SK-N-SH (cell line): ENCODE measurements at regions not wholly inside any gene's neighbourhood (a gene's known extent, or its start where the extent isn't known, plus 50 kb on each side); places are given as distances from the start of the nearest gene placed in this dataset.

ENCODE experiments used
- MXI1 ChIP-seq: IDR thresholded peaks from 2 replicates; pipeline ENCODE4 v1.6.1; 2012; ENCODE audit warnings: mild to moderate bottlenecking, low read depth, low read length, improper control_type of control experiment
- POLR2AphosphoS5 ChIP-seq: IDR thresholded peaks from 2 replicates; pipeline ENCODE4 v1.6.1; 2012; ENCODE audit warnings: low read depth, low read length
- RCOR1 ChIP-seq: fragments of 150-350 bp; IDR thresholded peaks from 2 replicates; pipeline ENCODE4 v1.6.1; 2017; ENCODE audit warnings: antibody characterized with exemption, low read length
- TAF1 ChIP-seq: IDR thresholded peaks from 2 replicates; pipeline ENCODE4 v1.6.1; 2012; ENCODE audit warnings: low read depth, mild to moderate bottlenecking, low read length, moderate library complexity, borderline replicate concordance
- YY1 ChIP-seq: IDR thresholded peaks from 2 replicates; pipeline ENCODE4 v1.4.0; 2012; ENCODE audit warnings: low read depth, mild to moderate bottlenecking
- TF ChIP-seq, protein P1 (sequence below): fragments of 200-600 bp; sonication (generic); IDR thresholded peaks from 2 replicates; pipeline ENCODE4 v1.6.1; 2017; ENCODE audit warnings: antibody characterized with exemption, mild to moderate bottlenecking, moderate library complexity
- TF ChIP-seq, protein P2 (sequence below): IDR thresholded peaks from 2 replicates; pipeline ENCODE4 v1.4.0; 2012; ENCODE audit warnings: low read depth

GRCh38 chr17:72421128-72422092 is 300.6 kb downstream of the SOX9 start:
- TF ChIP-seq YY1 (0 out of 2 replicates have a peak, but pooled peaks have one; percentile 23), MXI1 (no peak), POLR2AphosphoS5 (peak; percentile 71; the same call in 1 of the 2 replicates), TAF1 (no peak), RCOR1 (no peak)
- TF ChIP-seq, protein P1, sequence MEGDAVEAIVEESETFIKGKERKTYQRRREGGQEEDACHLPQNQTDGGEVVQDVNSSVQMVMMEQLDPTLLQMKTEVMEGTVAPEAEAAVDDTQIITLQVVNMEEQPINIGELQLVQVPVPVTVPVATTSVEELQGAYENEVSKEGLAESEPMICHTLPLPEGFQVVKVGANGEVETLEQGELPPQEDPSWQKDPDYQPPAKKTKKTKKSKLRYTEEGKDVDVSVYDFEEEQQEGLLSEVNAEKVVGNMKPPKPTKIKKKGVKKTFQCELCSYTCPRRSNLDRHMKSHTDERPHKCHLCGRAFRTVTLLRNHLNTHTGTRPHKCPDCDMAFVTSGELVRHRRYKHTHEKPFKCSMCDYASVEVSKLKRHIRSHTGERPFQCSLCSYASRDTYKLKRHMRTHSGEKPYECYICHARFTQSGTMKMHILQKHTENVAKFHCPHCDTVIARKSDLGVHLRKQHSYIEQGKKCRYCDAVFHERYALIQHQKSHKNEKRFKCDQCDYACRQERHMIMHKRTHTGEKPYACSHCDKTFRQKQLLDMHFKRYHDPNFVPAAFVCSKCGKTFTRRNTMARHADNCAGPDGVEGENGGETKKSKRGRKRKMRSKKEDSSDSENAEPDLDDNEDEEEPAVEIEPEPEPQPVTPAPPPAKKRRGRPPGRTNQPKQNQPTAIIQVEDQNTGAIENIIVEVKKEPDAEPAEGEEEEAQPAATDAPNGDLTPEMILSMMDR: no peak
- TF ChIP-seq, protein P2, sequence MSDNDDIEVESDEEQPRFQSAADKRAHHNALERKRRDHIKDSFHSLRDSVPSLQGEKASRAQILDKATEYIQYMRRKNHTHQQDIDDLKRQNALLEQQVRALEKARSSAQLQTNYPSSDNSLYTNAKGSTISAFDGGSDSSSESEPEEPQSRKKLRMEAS: peak; percentile 95
